NCI-H146 treated with DMSO at 0.1 percent for 48 hours (cell line): ENCODE measurements at regions not wholly inside any gene's neighbourhood (a gene's known extent, or its start where the extent isn't known, plus 50 kb on each side); places are given as distances from the start of the nearest gene placed in this dataset.
"Not testable (repeated sequence)": the region's sequence is repeated elsewhere in the genome, so short reads cannot be mapped to it uniquely, and the experiment has no call there.

Source experiments
- DNase-seq: peaks from one replicate; lab custom pipeline; 2025; ENCODE audit not compliant: unreplicated experiment; lab: John Stamatoyannopoulos, UW

GRCh38 chr1:94675373-94675772 lies 133.8 kb upstream of the F3 start:
- no peak for DNase-seq

- DNase-seq = no peak
Observed at GRCh38 chr1:94674876-94675275, 133.3 kb upstream of the F3 start.

GRCh38 chr1:94672934-94673333 lies 131.4 kb upstream of the F3 start:
- no peak for DNase-seq

GRCh38 chr1:94672001-94672400 lies 130.4 kb upstream of the F3 start:
- no peak for DNase-seq

GRCh38 chr1:94670273-94670672 lies 128.7 kb upstream of the F3 start:
- DNase-seq = no peak

GRCh38 chr1:94669198-94669597 lies 127.6 kb upstream of the F3 start:
- DNase-seq = no peak

GRCh38 chr1:94668528-94668927 lies 127.0 kb upstream of the F3 start:
- DNase-seq = no peak

- DNase-seq = no peak
Observed at GRCh38 chr1:94667818-94668217, 126.3 kb upstream of the F3 start.

GRCh38 chr1:94666797-94667196 lies 125.2 kb upstream of the F3 start:
- no peak for DNase-seq

GRCh38 chr1:94661431-94661932 lies 119.9 kb upstream of the F3 start:
- no peak for DNase-seq

- DNase-seq = no peak
Observed at GRCh38 chr1:94660994-94661393, 119.4 kb upstream of the F3 start.

GRCh38 chr1:94660258-94660657 lies 118.7 kb upstream of the F3 start:
- no peak for DNase-seq

- not testable (repeated sequence) for DNase-seq
Observed at GRCh38 chr1:94659202-94659601, 117.6 kb upstream of the F3 start.

- DNase-seq = no peak
Observed at GRCh38 chr1:94658221-94658620, 116.7 kb upstream of the F3 start.

- DNase-seq = not testable (repeated sequence)
Observed at GRCh38 chr1:94657776-94658175, 116.2 kb upstream of the F3 start.

- no peak for DNase-seq
Observed at GRCh38 chr1:94656967-94657366, 115.4 kb upstream of the F3 start.

GRCh38 chr1:94654919-94655318 lies 113.4 kb upstream of the F3 start:
- no peak for DNase-seq

- DNase-seq = no peak
Observed at GRCh38 chr1:94654459-94654858, 112.9 kb upstream of the F3 start.

GRCh38 chr1:94654031-94654430 lies 112.5 kb upstream of the F3 start:
- DNase-seq = no peak

- no peak for DNase-seq
Observed at GRCh38 chr1:94653454-94653853, 111.9 kb upstream of the F3 start.

GRCh38 chr1:94651076-94651475 lies 109.5 kb upstream of the F3 start:
- DNase-seq = no peak

GRCh38 chr1:94650301-94650700 lies 108.7 kb upstream of the F3 start:
- DNase-seq = no peak

- no peak for DNase-seq
Observed at GRCh38 chr1:94648225-94649007, 106.9 kb upstream of the F3 start.
